NAMALWA (cell line): ENCODE measurements at regions not wholly inside any gene's neighbourhood (a gene's known extent, or its start where the extent isn't known, plus 50 kb on each side); places are given as distances from the start of the nearest gene placed in this dataset.
"Not testable (repeated sequence)": the region's sequence is repeated elsewhere in the genome, so short reads cannot be mapped to it uniquely, and the experiment has no call there.

ENCODE experiments used
- DNase-seq: peaks from one replicate; pipeline ENCODE4 v3.0.0-alpha.2; 2015; ENCODE audit warnings: low spot score

GRCh38 chr2:53206226-53206625 lies 561.4 kb upstream of the CHAC2 start:
- DNase-seq, result not testable (repeated sequence)

GRCh38 chr2:53202063-53202462 lies 565.5 kb upstream of the CHAC2 start:
- no peak for DNase-seq

GRCh38 chr2:53200072-53200471 lies 567.5 kb upstream of the CHAC2 start:
- no peak for DNase-seq

- no peak for DNase-seq
These were observed 578.6 kb upstream of the CHAC2 start for GRCh38 chr2:53188851-53189510.

- no peak for DNase-seq
These were observed 584.0 kb upstream of the CHAC2 start for GRCh38 chr2:53183581-53183980.

GRCh38 chr2:53182601-53183000 lies 585.0 kb upstream of the CHAC2 start:
- DNase-seq, result no peak

- DNase-seq, result no peak
These were observed 585.8 kb upstream of the CHAC2 start for GRCh38 chr2:53181759-53182158.

- no peak for DNase-seq
These were observed 590.3 kb upstream of the CHAC2 start for GRCh38 chr2:53177327-53177726.

- no peak for DNase-seq
These were observed 593.1 kb upstream of the CHAC2 start for GRCh38 chr2:53174539-53174938.

GRCh38 chr2:53173698-53174455 lies 593.7 kb upstream of the CHAC2 start:
- DNase-seq, result no peak

- DNase-seq, result no peak
These were observed 594.5 kb upstream of the CHAC2 start for GRCh38 chr2:53173091-53173490.

GRCh38 chr2:53170466-53170865 lies 597.1 kb upstream of the CHAC2 start:
- no peak for DNase-seq

GRCh38 chr2:53167227-53167626 lies 600.4 kb upstream of the CHAC2 start:
- DNase-seq, result no peak

GRCh38 chr2:53150146-53150545 lies 617.5 kb upstream of the CHAC2 start:
- DNase-seq, result no peak

GRCh38 chr2:53148221-53148620 lies 619.4 kb upstream of the CHAC2 start:
- no peak for DNase-seq

- no peak for DNase-seq
These were observed 636.2 kb upstream of the CHAC2 start for GRCh38 chr2:53131416-53131815.

- no peak for DNase-seq
These were observed 637.1 kb upstream of the CHAC2 start for GRCh38 chr2:53130441-53130943.

- DNase-seq, result no peak
These were observed 637.8 kb upstream of the CHAC2 start for GRCh38 chr2:53129851-53130250.

- DNase-seq, result no peak
These were observed 640.4 kb upstream of the CHAC2 start for GRCh38 chr2:53127061-53127650.

GRCh38 chr2:53114991-53115390 lies 652.6 kb upstream of the CHAC2 start:
- no peak for DNase-seq

GRCh38 chr2:53114582-53114981 lies 653.0 kb upstream of the CHAC2 start:
- DNase-seq, result no peak

- DNase-seq, result not testable (repeated sequence)
These were observed 655.2 kb upstream of the CHAC2 start for GRCh38 chr2:53112408-53112807.

GRCh38 chr2:53111406-53111805 lies 656.2 kb upstream of the CHAC2 start:
- no peak for DNase-seq
